ENCODE measurements at regions not wholly inside any gene's neighbourhood (a gene's known extent, or its start where the extent isn't known, plus 50 kb on each side); places are given as distances from the start of the nearest gene placed in this dataset.

DNA sequence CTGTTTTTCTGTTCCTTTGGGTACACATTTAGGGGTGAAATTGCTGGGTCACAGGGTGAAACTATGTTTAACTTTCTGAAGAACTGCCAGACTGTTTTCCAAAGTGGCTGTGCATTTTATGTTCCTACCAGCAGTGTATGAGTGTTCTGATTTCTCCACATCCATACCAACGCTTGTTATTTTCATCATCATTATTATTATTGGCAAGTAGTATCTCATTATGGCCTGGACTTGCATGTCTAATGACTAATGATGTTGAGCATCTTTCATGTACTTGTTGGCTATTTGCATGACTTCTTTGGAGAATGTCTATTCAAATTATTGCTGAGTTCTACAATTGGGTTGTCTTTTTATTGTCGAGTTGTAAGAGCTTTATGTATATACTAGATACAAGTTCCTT, 321.8 kb upstream of the HTR2A start:
- TF ChIP-seq, protein P1, sequence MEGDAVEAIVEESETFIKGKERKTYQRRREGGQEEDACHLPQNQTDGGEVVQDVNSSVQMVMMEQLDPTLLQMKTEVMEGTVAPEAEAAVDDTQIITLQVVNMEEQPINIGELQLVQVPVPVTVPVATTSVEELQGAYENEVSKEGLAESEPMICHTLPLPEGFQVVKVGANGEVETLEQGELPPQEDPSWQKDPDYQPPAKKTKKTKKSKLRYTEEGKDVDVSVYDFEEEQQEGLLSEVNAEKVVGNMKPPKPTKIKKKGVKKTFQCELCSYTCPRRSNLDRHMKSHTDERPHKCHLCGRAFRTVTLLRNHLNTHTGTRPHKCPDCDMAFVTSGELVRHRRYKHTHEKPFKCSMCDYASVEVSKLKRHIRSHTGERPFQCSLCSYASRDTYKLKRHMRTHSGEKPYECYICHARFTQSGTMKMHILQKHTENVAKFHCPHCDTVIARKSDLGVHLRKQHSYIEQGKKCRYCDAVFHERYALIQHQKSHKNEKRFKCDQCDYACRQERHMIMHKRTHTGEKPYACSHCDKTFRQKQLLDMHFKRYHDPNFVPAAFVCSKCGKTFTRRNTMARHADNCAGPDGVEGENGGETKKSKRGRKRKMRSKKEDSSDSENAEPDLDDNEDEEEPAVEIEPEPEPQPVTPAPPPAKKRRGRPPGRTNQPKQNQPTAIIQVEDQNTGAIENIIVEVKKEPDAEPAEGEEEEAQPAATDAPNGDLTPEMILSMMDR (IDR thresholded peaks at IDR 0.05) = no peak
- TF ChIP-seq POLR2AphosphoS5 (IDR thresholded peaks at IDR 0.05) (no peak), POLR2A (IDR thresholded peaks at IDR 0.05; ENCODE audit: low read depth) (no peak)

Data from esophagus muscularis mucosa (tissue), 3 donors.